DOHH2 (cell line): ENCODE measurements at regions not wholly inside any gene's neighbourhood (a gene's known extent, or its start where the extent isn't known, plus 50 kb on each side); places are given as distances from the start of the nearest gene placed in this dataset.

Experiments used
- CTCF ChIP-seq: fragments of 200-600 bp; sonication (generic); IDR thresholded peaks from one replicate; pipeline ENCODE4 v1.5.1; 2014; ENCODE audit warnings: antibody characterized with exemption, mild to moderate bottlenecking, low read depth, low read length; ENCODE audit not compliant: poor library complexity, severe bottlenecking
- EZH2phosphoT487 ChIP-seq: fragments of 200-600 bp; sonication (generic); IDR thresholded peaks from 2 replicates; pipeline ENCODE4 v1.6.1; 2017; ENCODE audit warnings: borderline replicate concordance, mild to moderate bottlenecking, antibody characterized with exemption, low read length, moderate library complexity, mixed read lengths

- no peak for TF ChIP-seq CTCF
- TF ChIP-seq EZH2phosphoT487 = no peak
Measured at GRCh38 chr3:89000886-89001285, 106.5 kb upstream of the EPHA3 start.
